ENCODE measurements at regions not wholly inside any gene's neighbourhood (a gene's known extent, or its start where the extent isn't known, plus 50 kb on each side); places are given as distances from the start of the nearest gene placed in this dataset.

DNA sequence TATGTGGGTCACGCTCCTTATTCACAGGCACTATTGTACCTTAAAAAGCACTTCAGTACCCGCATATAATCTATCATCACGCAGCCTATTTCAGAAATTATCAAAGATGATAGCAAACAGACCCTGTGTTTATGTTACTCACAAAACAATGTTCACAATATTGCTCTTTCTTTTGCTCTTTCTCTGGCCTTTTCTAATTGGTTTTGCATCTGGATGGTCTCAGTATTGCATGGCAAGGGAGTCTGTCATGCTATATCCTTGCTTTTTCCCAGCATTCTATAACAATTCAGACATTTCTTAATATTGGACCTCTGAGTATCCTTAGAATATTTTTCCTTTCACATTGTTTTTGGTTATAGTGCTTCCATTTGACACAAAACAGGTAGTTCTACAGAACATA lies 541.8 kb upstream of the KLF12 start (continued):
- TF ChIP-seq, protein P1, sequence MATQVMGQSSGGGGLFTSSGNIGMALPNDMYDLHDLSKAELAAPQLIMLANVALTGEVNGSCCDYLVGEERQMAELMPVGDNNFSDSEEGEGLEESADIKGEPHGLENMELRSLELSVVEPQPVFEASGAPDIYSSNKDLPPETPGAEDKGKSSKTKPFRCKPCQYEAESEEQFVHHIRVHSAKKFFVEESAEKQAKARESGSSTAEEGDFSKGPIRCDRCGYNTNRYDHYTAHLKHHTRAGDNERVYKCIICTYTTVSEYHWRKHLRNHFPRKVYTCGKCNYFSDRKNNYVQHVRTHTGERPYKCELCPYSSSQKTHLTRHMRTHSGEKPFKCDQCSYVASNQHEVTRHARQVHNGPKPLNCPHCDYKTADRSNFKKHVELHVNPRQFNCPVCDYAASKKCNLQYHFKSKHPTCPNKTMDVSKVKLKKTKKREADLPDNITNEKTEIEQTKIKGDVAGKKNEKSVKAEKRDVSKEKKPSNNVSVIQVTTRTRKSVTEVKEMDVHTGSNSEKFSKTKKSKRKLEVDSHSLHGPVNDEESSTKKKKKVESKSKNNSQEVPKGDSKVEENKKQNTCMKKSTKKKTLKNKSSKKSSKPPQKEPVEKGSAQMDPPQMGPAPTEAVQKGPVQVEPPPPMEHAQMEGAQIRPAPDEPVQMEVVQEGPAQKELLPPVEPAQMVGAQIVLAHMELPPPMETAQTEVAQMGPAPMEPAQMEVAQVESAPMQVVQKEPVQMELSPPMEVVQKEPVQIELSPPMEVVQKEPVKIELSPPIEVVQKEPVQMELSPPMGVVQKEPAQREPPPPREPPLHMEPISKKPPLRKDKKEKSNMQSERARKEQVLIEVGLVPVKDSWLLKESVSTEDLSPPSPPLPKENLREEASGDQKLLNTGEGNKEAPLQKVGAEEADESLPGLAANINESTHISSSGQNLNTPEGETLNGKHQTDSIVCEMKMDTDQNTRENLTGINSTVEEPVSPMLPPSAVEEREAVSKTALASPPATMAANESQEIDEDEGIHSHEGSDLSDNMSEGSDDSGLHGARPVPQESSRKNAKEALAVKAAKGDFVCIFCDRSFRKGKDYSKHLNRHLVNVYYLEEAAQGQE (IDR thresholded peaks at IDR 0.05; ENCODE audit: unreplicated experiment): no peak
- TF ChIP-seq STAT1 (IDR thresholded peaks at IDR 0.05; ENCODE audit: unreplicated experiment): no peak
- no peak for TF ChIP-seq CREB1 (CRISPR knock-in tag; IDR thresholded peaks at IDR 0.05; ENCODE audit: low read depth)

DNA sequence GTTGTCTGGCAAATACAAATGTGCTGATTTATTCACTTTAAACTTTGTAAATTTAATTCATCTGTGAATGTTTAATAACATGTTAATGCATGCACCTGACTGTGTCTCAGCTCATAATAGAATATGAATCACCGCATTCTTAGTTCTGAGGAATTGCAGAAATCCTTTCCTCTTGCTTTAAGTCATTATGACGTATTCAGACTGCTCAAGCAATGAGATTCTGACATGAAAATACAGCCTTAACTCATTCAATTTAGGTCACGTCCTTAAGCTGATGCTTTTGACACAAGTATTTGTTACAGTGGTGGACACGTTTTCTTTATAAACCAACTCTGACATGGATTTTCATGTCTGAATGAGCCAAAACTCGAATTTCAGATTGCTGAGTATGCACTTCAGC lies 541.0 kb upstream of the KLF12 start:
- Mint-ChIP-seq H3K36me3 (ENCODE audit: low read depth) (no peaks in the 10 kb centered on the region), H3K4me3 (no peak overlapping the region), H3K27me3 (ENCODE audit: insufficient read depth, low read depth, poor library complexity) (no peaks in the 10 kb centered on the region), H3K9me3 (no peaks in the 10 kb centered on the region), H3K4me1 (no peaks in the 10 kb centered on the region), H3K27ac (no peak overlapping the region)
- Histone ChIP-seq H3K9me2 (ENCODE audit: insufficient read depth) (no peaks in the 10 kb centered on the region), H2AFZ (no peak overlapping the region), H3F3A (replicated peaks; ENCODE audit: low read depth) (no peaks in the 10 kb centered on the region), H3K27ac (ENCODE audit: low read depth) (no peak overlapping the region), H3K4me1 (ENCODE audit: insufficient read depth) (no peaks in the 10 kb centered on the region), H3K36me3 (ENCODE audit: insufficient read depth) (no peaks in the 10 kb centered on the region), H3K27me3 (ENCODE audit: insufficient read depth) (no peaks in the 10 kb centered on the region), H3K4me2 (no peak overlapping the region), H4K20me1 (replicated peaks; ENCODE audit: insufficient read depth) (no peaks in the 10 kb centered on the region), H3K4me3 (no peak overlapping the region), H3K79me2 (replicated peaks; ENCODE audit: insufficient read depth) (no peaks in the 10 kb centered on the region)
- DNase-seq (ENCODE audit: low spot score) (no peak), ATAC-seq (no peak)
- no peak for TF ChIP-seq EZH2phosphoT487 (IDR thresholded peaks at IDR 0.05; ENCODE audit: unreplicated experiment)
- no peak for TF ChIP-seq CREB1 (CRISPR knock-in tag; IDR thresholded peaks at IDR 0.05; ENCODE audit: low read depth)
- TF ChIP-seq NANOG (IDR thresholded peaks at IDR 0.05; ENCODE audit: borderline replicate concordance): no peak
- TF ChIP-seq, protein P2, sequence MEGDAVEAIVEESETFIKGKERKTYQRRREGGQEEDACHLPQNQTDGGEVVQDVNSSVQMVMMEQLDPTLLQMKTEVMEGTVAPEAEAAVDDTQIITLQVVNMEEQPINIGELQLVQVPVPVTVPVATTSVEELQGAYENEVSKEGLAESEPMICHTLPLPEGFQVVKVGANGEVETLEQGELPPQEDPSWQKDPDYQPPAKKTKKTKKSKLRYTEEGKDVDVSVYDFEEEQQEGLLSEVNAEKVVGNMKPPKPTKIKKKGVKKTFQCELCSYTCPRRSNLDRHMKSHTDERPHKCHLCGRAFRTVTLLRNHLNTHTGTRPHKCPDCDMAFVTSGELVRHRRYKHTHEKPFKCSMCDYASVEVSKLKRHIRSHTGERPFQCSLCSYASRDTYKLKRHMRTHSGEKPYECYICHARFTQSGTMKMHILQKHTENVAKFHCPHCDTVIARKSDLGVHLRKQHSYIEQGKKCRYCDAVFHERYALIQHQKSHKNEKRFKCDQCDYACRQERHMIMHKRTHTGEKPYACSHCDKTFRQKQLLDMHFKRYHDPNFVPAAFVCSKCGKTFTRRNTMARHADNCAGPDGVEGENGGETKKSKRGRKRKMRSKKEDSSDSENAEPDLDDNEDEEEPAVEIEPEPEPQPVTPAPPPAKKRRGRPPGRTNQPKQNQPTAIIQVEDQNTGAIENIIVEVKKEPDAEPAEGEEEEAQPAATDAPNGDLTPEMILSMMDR (conservative IDR thresholded peaks at IDR 0.05; ENCODE audit: low read depth in 2 of 2): no peak

DNA sequence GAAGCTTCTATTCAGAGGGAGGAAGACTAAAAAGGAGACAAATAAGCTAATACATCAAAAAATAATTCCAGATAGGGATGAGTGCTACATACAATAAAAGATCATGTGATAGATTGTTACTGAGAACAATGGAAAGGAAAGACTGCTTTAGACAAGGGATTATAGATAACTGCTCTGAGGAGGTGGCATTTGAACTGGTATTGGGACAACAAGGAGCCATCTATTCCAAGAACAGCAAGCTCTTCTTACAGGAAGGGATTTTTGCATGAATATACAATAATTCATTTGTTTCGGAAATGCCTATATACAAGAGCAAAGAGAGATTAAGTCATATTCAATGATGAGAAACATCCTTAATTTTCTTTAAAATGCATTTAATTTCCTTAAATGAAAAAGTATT lies 540.5 kb upstream of the KLF12 start:
- H3K9me2 ChIP-seq (ENCODE audit: insufficient read depth): no peaks in the 10 kb centered on the region
- TF ChIP-seq ZNF331 (CRISPR knock-in tag; IDR thresholded peaks at IDR 0.05; ENCODE audit: low read depth): no peak
- TF ChIP-seq, protein P2 (conservative IDR thresholded peaks at IDR 0.05; ENCODE audit: low read depth in 2 of 2): no peak
- TF ChIP-seq, protein P1 (IDR thresholded peaks at IDR 0.05; ENCODE audit: unreplicated experiment): no peak
- no peak for TF ChIP-seq POLR2AphosphoS5 (IDR thresholded peaks at IDR 0.05; ENCODE audit: low read depth)
- no peak overlapping the region for H3K4me2 ChIP-seq
- H3F3A ChIP-seq (replicated peaks; ENCODE audit: low read depth): no peaks in the 10 kb centered on the region
- H3K4me1 ChIP-seq (ENCODE audit: insufficient read depth): no peaks in the 10 kb centered on the region
- no peaks in the 10 kb centered on the region for H3K27me3 ChIP-seq (ENCODE audit: insufficient read depth)
- Mint-ChIP-seq H3K27ac (no peak overlapping the region), H3K36me3 (ENCODE audit: low read depth) (no peaks in the 10 kb centered on the region), H3K27me3 (ENCODE audit: insufficient read depth, low read depth, poor library complexity) (no peaks in the 10 kb centered on the region), H3K4me3 (no peak overlapping the region), H3K4me1 (no peaks in the 10 kb centered on the region), H3K9me3 (no peaks in the 10 kb centered on the region)
- no peak overlapping the region for H3K4me3 ChIP-seq
- H3K36me3 ChIP-seq (ENCODE audit: insufficient read depth): no peaks in the 10 kb centered on the region
- DNase-seq (ENCODE audit: low spot score) (no peak), ATAC-seq (no peak)
- H3K27ac ChIP-seq (ENCODE audit: low read depth): no peak overlapping the region
- no peak overlapping the region for H2AFZ ChIP-seq
- H3K79me2 ChIP-seq (replicated peaks; ENCODE audit: insufficient read depth): no peaks in the 10 kb centered on the region
- no peaks in the 10 kb centered on the region for H4K20me1 ChIP-seq (replicated peaks; ENCODE audit: insufficient read depth)
